HEK293 (cell line): ENCODE measurements at regions not wholly inside any gene's neighbourhood (a gene's known extent, or its start where the extent isn't known, plus 50 kb on each side); places are given as distances from the start of the nearest gene placed in this dataset.

Experiments
- CTCF ChIA-PET: fragments of 350-600 bp; formaldehyde crosslinking; extraction: SDS; loops from one replicate; lab custom pipeline; 2021; ENCODE audit warnings: antibody characterized with exemption; lab: Yijun Ruan, JAX
- POLR2A ChIA-PET: fragments of 300-600 bp; formaldehyde crosslinking; extraction: SDS; loops from one replicate; lab custom pipeline; 2020; ENCODE audit warnings: antibody characterized with exemption, inconsistent platforms; lab: Yijun Ruan, JAX
- H3K27ac ChIP-seq: fragments of 200-500 bp; sonication (Bioruptor generic); 2 replicates; pipeline ENCODE4 v1.5.1; 2014; ENCODE audit warnings: low read depth, low read length, control low read depth, inconsistent platforms; ENCODE audit errors: extremely low read depth
- H3K36me3 ChIP-seq, 2 experiments: fragments of 200-500 bp in 1 of 2; sonication (Bioruptor generic) in 1 of 2; 1 replicate in 1 of 2; 2 replicates in 1 of 2; pipeline ENCODE4 v1.5.1; 2014 to 2017; ENCODE audit warnings: inconsistent platforms in 2 of 2, low read length in 2 of 2; ENCODE audit not compliant: control insufficient read depth in 2 of 2, insufficient read depth in 1 of 2
- H3K4me1 ChIP-seq: fragments of 200-500 bp; sonication (Bioruptor generic); 2 replicates; pipeline ENCODE4 v1.5.1; 2014; ENCODE audit warnings: mild to moderate bottlenecking, low read length, inconsistent platforms; ENCODE audit not compliant: control insufficient read depth, insufficient read depth
- H3K4me3 ChIP-seq: 2 replicates; pipeline ENCODE4 v1.5.1; 2011; ENCODE audit warnings: low read depth, mild to moderate bottlenecking, control low read depth, low read length, moderate library complexity
- H3K9me3 ChIP-seq: fragments of 200-500 bp; sonication (Bioruptor generic); 2 replicates; pipeline ENCODE4 v1.5.1; 2014; ENCODE audit warnings: low read depth, low read length, inconsistent platforms; ENCODE audit not compliant: control insufficient read depth, insufficient read depth
- PRDM10 ChIP-seq: fragments of 450-650 bp; formaldehyde crosslinking; IDR thresholded peaks from 2 replicates; pipeline ENCODE4 v1.5.1; 2016; ENCODE audit warnings: missing biosample characterization, missing genetic modification characterization
- REST ChIP-seq: fragments of 450-650 bp; formaldehyde crosslinking; IDR thresholded peaks from 2 replicates; pipeline ENCODE4 v1.5.1; 2016; ENCODE audit warnings: missing biosample characterization, missing genetic modification characterization
- TCF7L2 ChIP-seq: IDR thresholded peaks from 2 replicates; pipeline ENCODE4 v1.6.1; 2011; ENCODE audit warnings: low read depth, mild to moderate bottlenecking, inconsistent platforms, low read length, moderate library complexity, borderline replicate concordance
- YY2 ChIP-seq: fragments of 450-650 bp; formaldehyde crosslinking; IDR thresholded peaks from 2 replicates; pipeline ENCODE4 v1.5.1; 2016; ENCODE audit warnings: missing biosample characterization, missing genetic modification characterization
- ZBTB10 ChIP-seq: fragments of 450-650 bp; formaldehyde crosslinking; IDR thresholded peaks from 2 replicates; pipeline ENCODE4 v1.5.1; 2016; ENCODE audit warnings: missing biosample characterization, missing genetic modification characterization
- ZBTB20 ChIP-seq: fragments of 450-650 bp; formaldehyde crosslinking; IDR thresholded peaks from 2 replicates; pipeline ENCODE4 v1.5.1; 2016; ENCODE audit warnings: missing biosample characterization, missing genetic modification characterization
- ZIC2 ChIP-seq: fragments of 450-650 bp; formaldehyde crosslinking; IDR thresholded peaks from 2 replicates; pipeline ENCODE4 v1.5.1; 2016; ENCODE audit warnings: missing biosample characterization, missing genetic modification characterization
- ZNF112 ChIP-seq: fragments of 450-650 bp; formaldehyde crosslinking; IDR thresholded peaks from 2 replicates; pipeline ENCODE4 v1.5.0; 2017; ENCODE audit warnings: missing biosample characterization, missing genetic modification characterization
- ZNF174 ChIP-seq: fragments of 450-650 bp; formaldehyde crosslinking; IDR thresholded peaks from 2 replicates; pipeline ENCODE4 v1.5.0; 2017; ENCODE audit warnings: missing biosample characterization, mild to moderate bottlenecking, missing genetic modification characterization
- ZNF221 ChIP-seq: fragments of 450-650 bp; formaldehyde crosslinking; IDR thresholded peaks from 2 replicates; pipeline ENCODE4 v1.5.1; 2017; ENCODE audit warnings: missing biosample characterization, missing genetic modification characterization, borderline replicate concordance
- ZNF23 ChIP-seq: fragments of 450-650 bp; formaldehyde crosslinking; IDR thresholded peaks from 2 replicates; pipeline ENCODE4 v1.5.1; 2016; ENCODE audit warnings: missing biosample characterization, missing genetic modification characterization, borderline replicate concordance
- ZNF266 ChIP-seq: fragments of 450-650 bp; formaldehyde crosslinking; IDR thresholded peaks from 2 replicates; pipeline ENCODE4 v1.5.1; 2016; ENCODE audit warnings: missing biosample characterization, missing genetic modification characterization, low read depth
- ZNF416 ChIP-seq: fragments of 450-650 bp; formaldehyde crosslinking; IDR thresholded peaks from 2 replicates; pipeline ENCODE4 v1.5.1; 2016; ENCODE audit warnings: missing biosample characterization, missing genetic modification characterization
- ZNF423 ChIP-seq: fragments of 450-650 bp; formaldehyde crosslinking; IDR thresholded peaks from 2 replicates; pipeline ENCODE4 v1.5.1; 2016; ENCODE audit warnings: missing biosample characterization, missing genetic modification characterization
- ZNF513 ChIP-seq: fragments of 450-650 bp; IDR thresholded peaks from 2 replicates; pipeline ENCODE4 v1.5.1; 2018; ENCODE audit warnings: missing biosample characterization, missing genetic modification characterization
- ZNF548 ChIP-seq: fragments of 450-650 bp; formaldehyde crosslinking; IDR thresholded peaks from 2 replicates; pipeline ENCODE4 v1.5.1; 2016; ENCODE audit warnings: missing biosample characterization, missing genetic modification characterization
- ZNF555 ChIP-seq: fragments of 450-650 bp; formaldehyde crosslinking; conservative IDR thresholded peaks from 2 replicates; pipeline ENCODE4 v1.5.1; 2017; ENCODE audit warnings: missing biosample characterization, mild to moderate bottlenecking, missing genetic modification characterization, inconsistent platforms
- ZNF623 ChIP-seq: fragments of 450-650 bp; formaldehyde crosslinking; IDR thresholded peaks from 2 replicates; pipeline ENCODE4 v1.5.1; 2016; ENCODE audit warnings: missing biosample characterization, missing genetic modification characterization
- ZNF692 ChIP-seq: fragments of 450-650 bp; formaldehyde crosslinking; IDR thresholded peaks from 2 replicates; pipeline ENCODE4 v1.5.1; 2016; ENCODE audit warnings: missing biosample characterization, missing genetic modification characterization
- ZNF701 ChIP-seq: fragments of 450-650 bp; formaldehyde crosslinking; IDR thresholded peaks from 2 replicates; pipeline ENCODE4 v1.5.1; 2016; ENCODE audit warnings: missing biosample characterization, missing genetic modification characterization
- ZSCAN30 ChIP-seq: fragments of 450-650 bp; IDR thresholded peaks from 2 replicates; pipeline ENCODE4 v1.5.1; 2018; ENCODE audit warnings: missing biosample characterization, mild to moderate bottlenecking, missing genetic modification characterization, moderate library complexity
- ZSCAN4 ChIP-seq: fragments of 450-650 bp; formaldehyde crosslinking; IDR thresholded peaks from 2 replicates; pipeline ENCODE4 v1.5.1; 2017; ENCODE audit warnings: missing biosample characterization, missing genetic modification characterization

GRCh38 chr15:72916897-72917296 is 133.3 kb upstream of the ADPGK start (continued):
- TF ChIP-seq ZNF701 (tag by site-specific recombination), result no peak
- TF ChIP-seq ZNF623 (tag by site-specific recombination), result peak; percentile 84
- TF ChIP-seq ZBTB20, result peak; percentile 87
- peak; percentile 63; the same call in 1 of the 2 replicates for TF ChIP-seq ZNF112
- peak; percentile 74; the same call in 1 of the 2 replicates for TF ChIP-seq ZNF692

- POLR2A ChIA-PET, result no interaction called here
- H3K4me1 ChIP-seq, result peaks cover 8% of the 10 kb centered on the region
- no peak overlapping the region; the same call in 1 of the 2 replicates for H3K27ac ChIP-seq
- H3K9me3 ChIP-seq, result no peaks in the 10 kb centered on the region
- H3K36me3 ChIP-seq, result no peaks in the 10 kb centered on the region
- H3K4me3 ChIP-seq, result no peak overlapping the region
- CTCF ChIA-PET, result interaction anchor here (0.6 kb wide), 1 partner anchor 974 kb away, joined by 3 read pairs; no protein-coding TSS in a partner anchor
- TF ChIP-seq ZNF423 (tag by site-specific recombination), result no peak
- no peak for TF ChIP-seq ZSCAN30 (tag by site-specific recombination)
- no peak for TF ChIP-seq PRDM10 (tag by site-specific recombination)
- no peak for TF ChIP-seq ZNF548 (tag by site-specific recombination)
- TF ChIP-seq ZNF416 (tag by site-specific recombination), result no peak
- no peak for TF ChIP-seq ZSCAN4
- no peak for TF ChIP-seq ZIC2
- TF ChIP-seq ZNF266 (tag by site-specific recombination), result no peak
- no peak for TF ChIP-seq ZNF513 (tag by site-specific recombination)
- TF ChIP-seq YY2 (tag by site-specific recombination), result no peak
- TF ChIP-seq REST (tag by site-specific recombination), result no peak
- TF ChIP-seq ZNF174 (tag by site-specific recombination), result no peak
- no peak for TF ChIP-seq ZNF555
- no peak for TF ChIP-seq TCF7L2
- TF ChIP-seq ZBTB20, result no peak
- no peak for TF ChIP-seq ZNF221 (tag by site-specific recombination)
- TF ChIP-seq ZBTB10 (tag by site-specific recombination), result no peak
- no peak for TF ChIP-seq ZNF23 (tag by site-specific recombination)
Observed at GRCh38 chr15:72916378-72916777, 132.8 kb upstream of the ADPGK start.
